SK-N-SH (cell line): ENCODE measurements at regions not wholly inside any gene's neighbourhood (a gene's known extent, or its start where the extent isn't known, plus 50 kb on each side); places are given as distances from the start of the nearest gene placed in this dataset.

Source experiments
- CTCF ChIA-PET: fragments of 300-600, 350-600 bp; formaldehyde crosslinking; extraction: SDS; loops from one replicate; lab custom pipeline; 2021; lab: Yijun Ruan, JAX
- POLR2A ChIA-PET: fragments of 350-600 bp; sonication (Branson Sonifier 250); formaldehyde crosslinking; extraction: SDS; loops from one replicate; lab custom pipeline; 2020; ENCODE audit warnings: antibody characterized with exemption, inconsistent platforms; lab: Yijun Ruan, JAX
- DNase-seq: peaks from one replicate; pipeline ENCODE4 v3.0.0; 2012
- H2AFZ ChIP-seq: fragments of 200-600 bp; sonication (generic); 2 replicates; pipeline ENCODE4 v1.8.1; 2016; ENCODE audit warnings: antibody characterized with exemption, mild to moderate bottlenecking, low read depth
- H3F3A ChIP-seq: fragments of 200-600 bp; sonication (generic); replicated peaks from 2 replicates; pipeline ENCODE3; 2016; ENCODE audit warnings: antibody characterized with exemption, mild to moderate bottlenecking; ENCODE audit not compliant: insufficient read depth
- H3K27ac ChIP-seq, 2 experiments: fragments of 200-500 bp in 1 of 2; fragments of 200-600 bp in 1 of 2; sonication (Bioruptor generic) in 1 of 2; sonication (generic), shearing (Covaris generic) in 1 of 2; 2 replicates each; pipeline versions ENCODE4 v1.5.1 to v1.6.1; 2014 to 2016; ENCODE audit warnings: low read depth in 2 of 2, inconsistent platforms in 1 of 2, low read length in 1 of 2, mild to moderate bottlenecking in 1 of 2, mixed read lengths in 1 of 2
- H3K27me3 ChIP-seq: fragments of 200-600 bp; sonication (generic), shearing (Covaris generic); 2 replicates; pipeline ENCODE4 v1.6.1; 2016; ENCODE audit warnings: mixed run types; ENCODE audit not compliant: insufficient read depth
- H3K36me3 ChIP-seq, 2 experiments: fragments of 200-500 bp in 1 of 2; fragments of 200-600 bp in 1 of 2; sonication (Bioruptor generic) in 1 of 2; sonication (generic) in 1 of 2; replicated peaks in 1 of 2; 2 replicates each; pipeline versions ENCODE3 to v1.5.1; 2014 to 2016; ENCODE audit warnings: low read length in 1 of 2, mild to moderate bottlenecking in 1 of 2; ENCODE audit not compliant: insufficient read depth in 2 of 2, control insufficient read depth in 1 of 2
- H3K4me1 ChIP-seq, 2 experiments: fragments of 200-500 bp in 1 of 2; fragments of 200-600 bp in 1 of 2; sonication (Bioruptor generic) in 1 of 2; sonication (generic), shearing (Covaris generic) in 1 of 2; 2 replicates each; pipeline versions ENCODE4 v1.5.1 to v1.6.1; 2014 to 2016; ENCODE audit warnings: low read depth in 1 of 2, low read length in 1 of 2, mixed run types in 1 of 2; ENCODE audit not compliant: insufficient read depth in 2 of 2, control insufficient read depth in 1 of 2
- H3K4me2 ChIP-seq: fragments of 200-600 bp; sonication (generic), shearing (Covaris generic); 2 replicates; pipeline ENCODE4 v1.6.1; 2017; ENCODE audit warnings: mixed run types
- H3K4me3 ChIP-seq, 2 experiments: fragments of 200-500 bp in 1 of 2; fragments of 200-600 bp in 1 of 2; sonication (Bioruptor generic) in 1 of 2; sonication (generic), shearing (Covaris generic) in 1 of 2; 2 replicates each; pipeline versions ENCODE4 v1.5.1 to v1.8.1; 2014 to 2016; ENCODE audit warnings: low read depth in 2 of 2, inconsistent platforms in 1 of 2, low read length in 1 of 2, mild to moderate bottlenecking in 1 of 2, mixed read lengths in 1 of 2, moderate library complexity in 1 of 2
- H3K79me2 ChIP-seq: fragments of 200-600 bp; sonication (generic); 2 replicates; pipeline ENCODE4 v1.8.1; 2017; ENCODE audit warnings: mild to moderate bottlenecking; ENCODE audit not compliant: insufficient read depth
- H3K9ac ChIP-seq: fragments of 200-600 bp; sonication (generic); 2 replicates; pipeline ENCODE4 v1.6.1; 2017; ENCODE audit warnings: mixed run types
- H3K9me2 ChIP-seq: fragments of 200-600 bp; sonication (generic); 2 replicates; pipeline ENCODE4 v1.6.1; 2017; ENCODE audit warnings: mixed run types
- H3K9me3 ChIP-seq: fragments of 200-600 bp; sonication (generic); 2 replicates; pipeline ENCODE4 v1.6.1; 2017; ENCODE audit warnings: mixed run types, mild to moderate bottlenecking, moderate library complexity
- H4K20me1 ChIP-seq: fragments of 200-600 bp; sonication (generic); 2 replicates; pipeline ENCODE4 v1.6.1; 2017; ENCODE audit warnings: mild to moderate bottlenecking, mixed run types; ENCODE audit not compliant: insufficient read depth
- FOXJ3 ChIP-seq: sonication (generic); formaldehyde crosslinking; IDR thresholded peaks from 2 replicates; pipeline ENCODE4 v1.5.1; 2020; ENCODE audit warnings: mild to moderate bottlenecking, missing genetic modification reagents
- FOXM1 ChIP-seq: IDR thresholded peaks from 2 replicates; pipeline ENCODE4 v1.4.0; 2012; ENCODE audit warnings: low read depth, mild to moderate bottlenecking
- MEF2A ChIP-seq: IDR thresholded peaks from 2 replicates; pipeline ENCODE4 v1.4.0; 2012; ENCODE audit warnings: low read depth, borderline replicate concordance
- RFX5 ChIP-seq: IDR thresholded peaks from 2 replicates; pipeline ENCODE4 v1.6.1; 2012; ENCODE audit warnings: mild to moderate bottlenecking, improper control_type of control experiment, low read length
- SIN3A ChIP-seq: IDR thresholded peaks from 2 replicates; pipeline ENCODE4 v1.6.1; 2012; ENCODE audit warnings: low read depth, mild to moderate bottlenecking, low read length, moderate library complexity, borderline replicate concordance
- SMC3 ChIP-seq: IDR thresholded peaks from 2 replicates; pipeline ENCODE4 v1.6.1; 2012; ENCODE audit warnings: low read depth, low read length, improper control_type of control experiment
- TCF12 ChIP-seq: IDR thresholded peaks from 2 replicates; pipeline ENCODE4 v1.4.0; 2012
- TEAD4 ChIP-seq: IDR thresholded peaks from 2 replicates; pipeline ENCODE4 v1.4.0; 2012; ENCODE audit warnings: mild to moderate bottlenecking, borderline replicate concordance; ENCODE audit not compliant: insufficient read depth
- USF2 ChIP-seq: fragments of 150-350 bp; IDR thresholded peaks from 2 replicates; pipeline ENCODE4 v1.6.1; 2017; ENCODE audit warnings: antibody characterized with exemption, low read length, low read depth, borderline replicate concordance
- YY1 ChIP-seq: IDR thresholded peaks from 2 replicates; pipeline ENCODE4 v1.4.0; 2012; ENCODE audit warnings: low read depth, mild to moderate bottlenecking
- WGBS: methylation state at CpG from one replicate; pipeline ENCODE4 v1.1.6; 2017; ENCODE audit warnings: low lambda C conversion rate; 5-methylcytosine and 5-hydroxymethylcytosine counted together
- TF ChIP-seq, protein P1 (sequence below): IDR thresholded peaks from 2 replicates; pipeline ENCODE4 v1.4.0; 2012; ENCODE audit warnings: low read depth, borderline replicate concordance
- TF ChIP-seq, protein P2 (sequence below): IDR thresholded peaks from 2 replicates; pipeline ENCODE4 v1.4.0; 2012; ENCODE audit warnings: low read depth, borderline replicate concordance
- TF ChIP-seq, protein P3 (sequence below): fragments of 150-350 bp; IDR thresholded peaks from 2 replicates; pipeline ENCODE4 v1.6.1; 2016; ENCODE audit warnings: mild to moderate bottlenecking, low read depth, low read length

DNA sequence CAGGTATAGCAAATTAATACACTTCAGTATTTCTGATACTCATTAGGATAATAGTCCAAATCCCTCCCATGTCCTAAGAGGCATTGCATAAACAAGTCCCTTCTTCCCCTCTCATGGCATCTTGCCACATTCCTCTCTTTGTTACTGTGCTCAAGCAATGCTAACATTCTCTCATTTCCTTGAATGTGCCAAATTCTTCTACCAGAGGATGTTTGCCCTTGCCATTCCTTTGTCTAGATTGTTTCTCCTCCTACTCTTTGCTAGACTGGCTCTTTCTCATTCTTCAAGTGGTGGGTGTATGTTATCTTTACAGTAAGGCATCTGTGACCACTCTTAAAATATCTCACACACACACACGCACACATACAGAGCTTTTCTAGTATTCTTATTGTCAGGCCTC is 621.0 kb upstream of the CXADR start (continued):
- TF ChIP-seq, protein P1, sequence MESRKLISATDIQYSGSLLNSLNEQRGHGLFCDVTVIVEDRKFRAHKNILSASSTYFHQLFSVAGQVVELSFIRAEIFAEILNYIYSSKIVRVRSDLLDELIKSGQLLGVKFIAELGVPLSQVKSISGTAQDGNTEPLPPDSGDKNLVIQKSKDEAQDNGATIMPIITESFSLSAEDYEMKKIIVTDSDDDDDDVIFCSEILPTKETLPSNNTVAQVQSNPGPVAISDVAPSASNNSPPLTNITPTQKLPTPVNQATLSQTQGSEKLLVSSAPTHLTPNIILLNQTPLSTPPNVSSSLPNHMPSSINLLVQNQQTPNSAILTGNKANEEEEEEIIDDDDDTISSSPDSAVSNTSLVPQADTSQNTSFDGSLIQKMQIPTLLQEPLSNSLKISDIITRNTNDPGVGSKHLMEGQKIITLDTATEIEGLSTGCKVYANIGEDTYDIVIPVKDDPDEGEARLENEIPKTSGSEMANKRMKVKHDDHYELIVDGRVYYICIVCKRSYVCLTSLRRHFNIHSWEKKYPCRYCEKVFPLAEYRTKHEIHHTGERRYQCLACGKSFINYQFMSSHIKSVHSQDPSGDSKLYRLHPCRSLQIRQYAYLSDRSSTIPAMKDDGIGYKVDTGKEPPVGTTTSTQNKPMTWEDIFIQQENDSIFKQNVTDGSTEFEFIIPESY = no peak
- TF ChIP-seq FOXM1 (no peak), MEF2A (no peak)
- TF ChIP-seq, protein P2, sequence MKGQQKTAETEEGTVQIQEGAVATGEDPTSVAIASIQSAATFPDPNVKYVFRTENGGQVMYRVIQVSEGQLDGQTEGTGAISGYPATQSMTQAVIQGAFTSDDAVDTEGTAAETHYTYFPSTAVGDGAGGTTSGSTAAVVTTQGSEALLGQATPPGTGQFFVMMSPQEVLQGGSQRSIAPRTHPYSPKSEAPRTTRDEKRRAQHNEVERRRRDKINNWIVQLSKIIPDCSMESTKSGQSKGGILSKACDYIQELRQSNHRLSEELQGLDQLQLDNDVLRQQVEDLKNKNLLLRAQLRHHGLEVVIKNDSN = no peak

DNA sequence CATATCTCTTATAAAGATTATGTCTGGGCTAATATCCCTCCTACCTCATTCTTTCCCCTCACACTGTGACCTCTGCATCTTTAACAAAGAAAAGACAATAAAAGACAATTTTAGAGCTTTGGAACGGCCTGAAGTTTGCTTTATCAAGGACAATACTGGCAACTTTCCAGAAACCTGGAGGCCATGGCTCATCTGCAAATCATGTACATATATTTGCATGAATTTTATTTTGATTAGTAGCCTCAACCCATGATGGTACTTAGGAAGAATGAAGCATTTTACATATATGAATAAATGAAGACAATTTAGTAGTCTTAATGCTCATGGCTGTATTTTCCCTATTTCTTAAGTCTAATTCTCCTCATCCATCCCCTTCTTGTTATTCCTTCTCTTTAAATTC is 612.2 kb upstream of the CXADR start:
- no peaks in the 10 kb centered on the region for H3K27me3 ChIP-seq
- H3K9me3 ChIP-seq = no peaks in the 10 kb centered on the region
- H3K4me3 ChIP-seq = no peak overlapping the region
- no peaks in the 10 kb centered on the region for H3K4me1 ChIP-seq
- no peaks in the 10 kb centered on the region for H3K9me2 ChIP-seq
- POLR2A ChIA-PET = no interaction called here
- H3K27ac ChIP-seq = no peak overlapping the region
- WGBS = 34% methylated on average over 1 of the region's 1 CpG
- no peaks in the 10 kb centered on the region for H3F3A ChIP-seq
- no peaks in the 10 kb centered on the region for H3K79me2 ChIP-seq
- no peak overlapping the region for H2AFZ ChIP-seq
- no peaks in the 10 kb centered on the region for H4K20me1 ChIP-seq
- TF ChIP-seq FOXJ3 (no peak), MEF2A (no peak), RFX5 (no peak), FOXM1 (no peak), SIN3A (no peak), SMC3 (no peak), YY1 (no peak), USF2 (no peak), TEAD4 (no peak), TCF12 (no peak)
- TF ChIP-seq, protein P3, sequence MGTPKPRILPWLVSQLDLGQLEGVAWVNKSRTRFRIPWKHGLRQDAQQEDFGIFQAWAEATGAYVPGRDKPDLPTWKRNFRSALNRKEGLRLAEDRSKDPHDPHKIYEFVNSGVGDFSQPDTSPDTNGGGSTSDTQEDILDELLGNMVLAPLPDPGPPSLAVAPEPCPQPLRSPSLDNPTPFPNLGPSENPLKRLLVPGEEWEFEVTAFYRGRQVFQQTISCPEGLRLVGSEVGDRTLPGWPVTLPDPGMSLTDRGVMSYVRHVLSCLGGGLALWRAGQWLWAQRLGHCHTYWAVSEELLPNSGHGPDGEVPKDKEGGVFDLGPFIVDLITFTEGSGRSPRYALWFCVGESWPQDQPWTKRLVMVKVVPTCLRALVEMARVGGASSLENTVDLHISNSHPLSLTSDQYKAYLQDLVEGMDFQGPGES = no peak
- H3K9ac ChIP-seq = no peak overlapping the region
- no peaks in the 10 kb centered on the region for H3K36me3 ChIP-seq
- no peak overlapping the region for H3K4me2 ChIP-seq
- CTCF ChIA-PET = interaction anchor here (0.7 kb wide), 1 partner anchor 108 kb away, joined by 3 read pairs; no protein-coding TSS in a partner anchor
- DNase-seq = no peak
